MCF 10A (cell line): ENCODE measurements at regions not wholly inside any gene's neighbourhood (a gene's known extent, or its start where the extent isn't known, plus 50 kb on each side); places are given as distances from the start of the nearest gene placed in this dataset.

Experiments
- BruUV-seq: library from RNA; stranded (reverse); fragments of 400-500 nt; replicated peaks from 2 replicates; lab custom pipeline; 2021; lab: Mats Ljungman, UMichigan
- CTCF ChIA-PET: fragments of 300-600 bp; sonication (Branson Sonifier 250); formaldehyde crosslinking; extraction: SDS; loops from one replicate; lab custom pipeline; 2021; ENCODE audit warnings: antibody characterized with exemption, inconsistent platforms; lab: Yijun Ruan, JAX
- POLR2A ChIA-PET: fragments of 300-600, 350-650 bp; sonication (Branson Sonifier 250); formaldehyde crosslinking; extraction: SDS; loops from one replicate; lab custom pipeline; 2020; ENCODE audit warnings: antibody characterized with exemption, inconsistent platforms; lab: Yijun Ruan, JAX
- DNase-seq: peaks from one replicate; pipeline ENCODE4 v3.0.0-alpha.2; 2018; ENCODE audit not compliant: unreplicated experiment
- H3K27ac Mint-ChIP-seq: one replicate; pipeline ENCODE4 v1.8.0; 2022; ENCODE audit warnings: mild to moderate bottlenecking, low read depth, mixed read lengths; ENCODE audit not compliant: unreplicated experiment
- H3K27me3 Mint-ChIP-seq: one replicate; pipeline ENCODE4 v1.8.0; 2022; ENCODE audit warnings: mixed read lengths; ENCODE audit not compliant: insufficient read depth, unreplicated experiment
- H3K36me3 Mint-ChIP-seq: one replicate; pipeline ENCODE4 v1.8.0; 2022; ENCODE audit warnings: mild to moderate bottlenecking, moderate library complexity, mixed read lengths; ENCODE audit not compliant: insufficient read depth, unreplicated experiment
- H3K4me1 Mint-ChIP-seq: one replicate; pipeline ENCODE4 v1.8.0; 2022; ENCODE audit warnings: mixed read lengths; ENCODE audit not compliant: insufficient read depth, unreplicated experiment
- H3K4me3 Mint-ChIP-seq: one replicate; pipeline ENCODE4 v1.8.0; 2022; ENCODE audit warnings: mild to moderate bottlenecking, moderate library complexity, mixed read lengths; ENCODE audit not compliant: unreplicated experiment
- H3K9me3 Mint-ChIP-seq: one replicate; pipeline ENCODE4 v1.8.0; 2022; ENCODE audit warnings: mixed read lengths; ENCODE audit not compliant: unreplicated experiment
- intact Hi-C: fragments of 100-400 bp; cut with micrococcal nuclease; formaldehyde crosslinking; loops from 2 replicates; pipeline ENCODE4 v1.14.1; 2022
- TF ChIP-seq, protein P1 (sequence below): fragments of 200-600 bp; IDR thresholded peaks from one replicate; pipeline ENCODE4 v1.8.0; 2022; ENCODE audit warnings: antibody characterized with exemption, mild to moderate bottlenecking; ENCODE audit not compliant: unreplicated experiment

DNA sequence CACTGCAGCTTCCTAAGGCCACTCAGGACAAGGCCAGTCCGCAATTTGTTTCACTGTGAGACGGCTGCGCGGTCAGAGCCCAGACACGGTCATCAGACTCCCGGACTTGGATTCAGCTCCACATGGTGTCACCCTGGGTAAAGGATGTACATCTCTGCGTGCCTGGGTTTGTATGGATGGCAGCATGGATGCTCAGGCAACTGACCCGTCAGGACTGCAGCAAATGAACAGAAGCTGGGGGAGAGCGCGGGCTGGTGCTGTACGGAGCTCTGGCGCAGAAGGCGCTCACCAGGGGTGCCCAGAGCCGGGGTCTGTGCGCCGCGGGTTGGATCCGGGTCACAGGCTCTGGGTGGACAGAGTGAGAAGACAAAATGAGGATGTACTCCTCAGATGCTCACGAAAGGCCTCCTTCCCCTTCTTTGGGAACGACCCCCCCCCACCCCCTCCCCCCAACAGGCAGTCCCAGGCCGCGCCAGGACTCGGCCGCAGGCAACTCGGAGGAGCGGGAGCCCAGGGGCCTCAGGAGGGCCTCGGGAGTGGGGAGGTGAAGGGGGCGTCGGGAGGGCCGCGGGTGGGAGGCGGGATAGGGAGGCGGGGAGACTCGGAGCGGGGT is 92.4 kb downstream of the CXCL12 start:
- no peaks in the 10 kb centered on the region for H3K4me1 Mint-ChIP-seq
- no peaks in the 10 kb centered on the region for H3K36me3 Mint-ChIP-seq
- no peak overlapping the region for H3K27ac Mint-ChIP-seq
- DNase-seq = no peak
- H3K4me3 Mint-ChIP-seq = no peak overlapping the region
- ChIA-PET CTCF (no interaction called here), POLR2A (no interaction called here)
- intact Hi-C loops = no loop called here
- no TSS peak for BruUV-seq
- H3K27me3 Mint-ChIP-seq = peaks cover 14% of the 10 kb centered on the region
- TF ChIP-seq, protein P1, sequence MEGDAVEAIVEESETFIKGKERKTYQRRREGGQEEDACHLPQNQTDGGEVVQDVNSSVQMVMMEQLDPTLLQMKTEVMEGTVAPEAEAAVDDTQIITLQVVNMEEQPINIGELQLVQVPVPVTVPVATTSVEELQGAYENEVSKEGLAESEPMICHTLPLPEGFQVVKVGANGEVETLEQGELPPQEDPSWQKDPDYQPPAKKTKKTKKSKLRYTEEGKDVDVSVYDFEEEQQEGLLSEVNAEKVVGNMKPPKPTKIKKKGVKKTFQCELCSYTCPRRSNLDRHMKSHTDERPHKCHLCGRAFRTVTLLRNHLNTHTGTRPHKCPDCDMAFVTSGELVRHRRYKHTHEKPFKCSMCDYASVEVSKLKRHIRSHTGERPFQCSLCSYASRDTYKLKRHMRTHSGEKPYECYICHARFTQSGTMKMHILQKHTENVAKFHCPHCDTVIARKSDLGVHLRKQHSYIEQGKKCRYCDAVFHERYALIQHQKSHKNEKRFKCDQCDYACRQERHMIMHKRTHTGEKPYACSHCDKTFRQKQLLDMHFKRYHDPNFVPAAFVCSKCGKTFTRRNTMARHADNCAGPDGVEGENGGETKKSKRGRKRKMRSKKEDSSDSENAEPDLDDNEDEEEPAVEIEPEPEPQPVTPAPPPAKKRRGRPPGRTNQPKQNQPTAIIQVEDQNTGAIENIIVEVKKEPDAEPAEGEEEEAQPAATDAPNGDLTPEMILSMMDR = no peak
- H3K9me3 Mint-ChIP-seq = no peaks in the 10 kb centered on the region

DNA sequence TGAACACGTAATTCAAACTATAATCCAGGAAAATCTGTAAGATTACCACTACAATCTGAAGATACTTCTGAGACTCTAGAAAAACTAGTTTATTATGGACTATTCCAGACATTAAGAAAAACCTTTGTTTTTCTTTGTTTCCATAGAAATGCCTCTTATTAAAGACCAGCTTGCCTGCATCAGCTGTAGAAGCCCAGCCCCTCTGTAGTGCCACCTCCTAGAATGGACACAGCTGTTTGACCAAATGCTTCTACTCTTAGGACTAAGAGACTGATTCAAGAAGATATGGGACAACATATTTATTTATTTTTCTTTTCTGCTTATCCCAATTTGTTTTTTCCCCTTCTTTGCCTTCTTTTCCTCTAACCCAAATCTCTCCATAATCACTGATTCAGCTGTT is 93.8 kb downstream of the CXCL12 start:
- H3K36me3 Mint-ChIP-seq = no peaks in the 10 kb centered on the region
- no peaks in the 10 kb centered on the region for H3K4me1 Mint-ChIP-seq
- POLR2A ChIA-PET = no interaction called here
- no peak overlapping the region for H3K4me3 Mint-ChIP-seq
- no peak for DNase-seq
- intact Hi-C loops = no loop called here
- H3K27me3 Mint-ChIP-seq = peaks cover 11% of the 10 kb centered on the region
- no peak overlapping the region for H3K27ac Mint-ChIP-seq
- BruUV-seq = no TSS peak
- no peaks in the 10 kb centered on the region for H3K9me3 Mint-ChIP-seq
- TF ChIP-seq, protein P1 = no peak
- CTCF ChIA-PET = no interaction called here

- intact Hi-C loops = no loop called here
- ChIA-PET POLR2A (no interaction called here), CTCF (no interaction called here)
- Mint-ChIP-seq H3K4me3 (no peak overlapping the region), H3K36me3 (no peaks in the 10 kb centered on the region), H3K4me1 (no peaks in the 10 kb centered on the region), H3K9me3 (no peaks in the 10 kb centered on the region), H3K27ac (no peak overlapping the region), H3K27me3 (peaks cover 11% of the 10 kb centered on the region)
- TF ChIP-seq, protein P1 = no peak
- DNase-seq = no peak
- no TSS peak for BruUV-seq
These were observed 95.8 kb downstream of the CXCL12 start for GRCh38 chr10:44289125-44289524.

GRCh38 chr10:44287408-44287807 is 97.5 kb downstream of the CXCL12 start:
- no TSS peak for BruUV-seq
- TF ChIP-seq, protein P1 = no peak
- no peak overlapping the region for H3K4me3 Mint-ChIP-seq
- no peak for DNase-seq
- H3K27ac Mint-ChIP-seq = no peak overlapping the region
- POLR2A ChIA-PET = no interaction called here
- CTCF ChIA-PET = no interaction called here
- no peaks in the 10 kb centered on the region for H3K4me1 Mint-ChIP-seq
- no peaks in the 10 kb centered on the region for H3K36me3 Mint-ChIP-seq
- intact Hi-C loops = no loop called here
- no peaks in the 10 kb centered on the region for H3K9me3 Mint-ChIP-seq
- peaks cover 11% of the 10 kb centered on the region for H3K27me3 Mint-ChIP-seq
